Parathyroid adenoma (tissue), 2 donors: ENCODE measurements at regions not wholly inside any gene's neighbourhood (a gene's known extent, or its start where the extent isn't known, plus 50 kb on each side); places are given as distances from the start of the nearest gene placed in this dataset.

Experiments used
- H2AFZ ChIP-seq: fragments of 300-600 bp; sonication (generic); one replicate; pipeline ENCODE4 v1.7.0; 2017; ENCODE audit warnings: antibody characterized with exemption, mild to moderate bottlenecking
- H3K27ac ChIP-seq: fragments of 300-600 bp; sonication (generic); one replicate; pipeline ENCODE4 v1.7.0; 2017
- H3K27me3 ChIP-seq: fragments of 300-600 bp; sonication (generic); one replicate; pipeline ENCODE4 v1.7.0; 2017; ENCODE audit warnings: low read length; ENCODE audit not compliant: control insufficient read depth, insufficient read depth
- H3K36me3 ChIP-seq: fragments of 300-600 bp; sonication (generic); one replicate; pipeline ENCODE4 v1.7.0; 2017; ENCODE audit warnings: low read length; ENCODE audit not compliant: control insufficient read depth, insufficient read depth
- H3K4me1 ChIP-seq: fragments of 300-600 bp; sonication (generic); one replicate; pipeline ENCODE4 v1.7.0; 2017; ENCODE audit warnings: control low read depth
- H3K4me2 ChIP-seq: fragments of 300-600 bp; sonication (generic); one replicate; pipeline ENCODE4 v1.7.0; 2017; ENCODE audit warnings: low read length
- H3K4me3 ChIP-seq: fragments of 300-600 bp; sonication (generic); one replicate; pipeline ENCODE4 v1.7.0; 2017; ENCODE audit warnings: low read depth, low read length
- H3K79me2 ChIP-seq: fragments of 300-600 bp; sonication (generic); one replicate; pipeline ENCODE4 v1.7.0; 2017; ENCODE audit warnings: control low read depth
- H3K9ac ChIP-seq: fragments of 300-600 bp; sonication (generic); one replicate; pipeline ENCODE4 v1.7.0; 2017; ENCODE audit warnings: mild to moderate bottlenecking
- H3K9me3 ChIP-seq: fragments of 300-600 bp; sonication (generic); one replicate; pipeline ENCODE4 v1.7.0; 2017; ENCODE audit warnings: low read length; ENCODE audit not compliant: control insufficient read depth
- TF ChIP-seq, protein P1 (sequence below): fragments of 300-600 bp; sonication (generic); IDR thresholded peaks from one replicate; pipeline ENCODE4 v1.7.0; 2017; ENCODE audit warnings: antibody characterized with exemption, mild to moderate bottlenecking
- donor health status: primary hyperparathyroidism.

GRCh38 chr20:63145156-63145555 lies 70.8 kb downstream of the YTHDF1 start:
- no peak overlapping the region for H3K4me3 ChIP-seq
- TF ChIP-seq, protein P1, sequence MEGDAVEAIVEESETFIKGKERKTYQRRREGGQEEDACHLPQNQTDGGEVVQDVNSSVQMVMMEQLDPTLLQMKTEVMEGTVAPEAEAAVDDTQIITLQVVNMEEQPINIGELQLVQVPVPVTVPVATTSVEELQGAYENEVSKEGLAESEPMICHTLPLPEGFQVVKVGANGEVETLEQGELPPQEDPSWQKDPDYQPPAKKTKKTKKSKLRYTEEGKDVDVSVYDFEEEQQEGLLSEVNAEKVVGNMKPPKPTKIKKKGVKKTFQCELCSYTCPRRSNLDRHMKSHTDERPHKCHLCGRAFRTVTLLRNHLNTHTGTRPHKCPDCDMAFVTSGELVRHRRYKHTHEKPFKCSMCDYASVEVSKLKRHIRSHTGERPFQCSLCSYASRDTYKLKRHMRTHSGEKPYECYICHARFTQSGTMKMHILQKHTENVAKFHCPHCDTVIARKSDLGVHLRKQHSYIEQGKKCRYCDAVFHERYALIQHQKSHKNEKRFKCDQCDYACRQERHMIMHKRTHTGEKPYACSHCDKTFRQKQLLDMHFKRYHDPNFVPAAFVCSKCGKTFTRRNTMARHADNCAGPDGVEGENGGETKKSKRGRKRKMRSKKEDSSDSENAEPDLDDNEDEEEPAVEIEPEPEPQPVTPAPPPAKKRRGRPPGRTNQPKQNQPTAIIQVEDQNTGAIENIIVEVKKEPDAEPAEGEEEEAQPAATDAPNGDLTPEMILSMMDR = no peak
- no peaks in the 10 kb centered on the region for H3K4me1 ChIP-seq
- H3K27ac ChIP-seq = no peak overlapping the region
- no peaks in the 10 kb centered on the region for H3K9me3 ChIP-seq
- no peak overlapping the region for H3K9ac ChIP-seq
- H2AFZ ChIP-seq = no peak overlapping the region
- H3K79me2 ChIP-seq = no peaks in the 10 kb centered on the region
- H3K27me3 ChIP-seq = no peaks in the 10 kb centered on the region
- no peak overlapping the region for H3K4me2 ChIP-seq
- H3K36me3 ChIP-seq = no peaks in the 10 kb centered on the region

DNA sequence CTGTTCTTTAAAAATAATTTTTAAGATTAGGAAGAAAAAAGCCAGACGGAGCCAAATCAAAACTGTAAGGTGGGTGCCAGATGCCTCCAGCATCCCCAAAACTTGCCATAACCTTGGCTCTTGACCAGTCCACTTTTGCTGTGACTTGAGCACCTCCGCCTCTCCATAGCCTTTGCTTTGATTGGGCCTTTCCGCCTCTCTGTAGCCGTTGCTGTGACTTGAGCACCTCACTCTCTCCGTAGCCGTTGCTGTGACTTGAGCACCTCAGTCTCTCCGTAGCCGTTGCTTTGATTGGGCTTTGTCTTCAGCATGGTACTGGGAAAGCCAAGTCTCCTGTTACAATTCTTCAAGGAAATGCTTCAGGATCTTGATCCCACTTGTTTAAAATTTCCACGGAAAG lies 73.0 kb downstream of the YTHDF1 start:
- Histone ChIP-seq H3K27ac (no peak overlapping the region), H3K79me2 (no peaks in the 10 kb centered on the region), H3K9me3 (no peaks in the 10 kb centered on the region), H3K4me1 (no peaks in the 10 kb centered on the region), H3K36me3 (no peaks in the 10 kb centered on the region), H3K4me3 (no peak overlapping the region), H3K4me2 (no peak overlapping the region), H2AFZ (no peak overlapping the region), H3K9ac (no peak overlapping the region), H3K27me3 (no peaks in the 10 kb centered on the region)
- TF ChIP-seq, protein P1 = no peak

- Histone ChIP-seq H3K9me3 (no peaks in the 10 kb centered on the region), H2AFZ (no peak overlapping the region), H3K4me3 (no peak overlapping the region), H3K9ac (no peak overlapping the region), H3K27me3 (no peaks in the 10 kb centered on the region), H3K27ac (no peak overlapping the region), H3K4me2 (no peak overlapping the region), H3K4me1 (no peaks in the 10 kb centered on the region), H3K36me3 (no peaks in the 10 kb centered on the region), H3K79me2 (no peaks in the 10 kb centered on the region)
- TF ChIP-seq, protein P1 = no peak
Measured at GRCh38 chr20:63141531-63141930, 74.4 kb downstream of the YTHDF1 start.

DNA sequence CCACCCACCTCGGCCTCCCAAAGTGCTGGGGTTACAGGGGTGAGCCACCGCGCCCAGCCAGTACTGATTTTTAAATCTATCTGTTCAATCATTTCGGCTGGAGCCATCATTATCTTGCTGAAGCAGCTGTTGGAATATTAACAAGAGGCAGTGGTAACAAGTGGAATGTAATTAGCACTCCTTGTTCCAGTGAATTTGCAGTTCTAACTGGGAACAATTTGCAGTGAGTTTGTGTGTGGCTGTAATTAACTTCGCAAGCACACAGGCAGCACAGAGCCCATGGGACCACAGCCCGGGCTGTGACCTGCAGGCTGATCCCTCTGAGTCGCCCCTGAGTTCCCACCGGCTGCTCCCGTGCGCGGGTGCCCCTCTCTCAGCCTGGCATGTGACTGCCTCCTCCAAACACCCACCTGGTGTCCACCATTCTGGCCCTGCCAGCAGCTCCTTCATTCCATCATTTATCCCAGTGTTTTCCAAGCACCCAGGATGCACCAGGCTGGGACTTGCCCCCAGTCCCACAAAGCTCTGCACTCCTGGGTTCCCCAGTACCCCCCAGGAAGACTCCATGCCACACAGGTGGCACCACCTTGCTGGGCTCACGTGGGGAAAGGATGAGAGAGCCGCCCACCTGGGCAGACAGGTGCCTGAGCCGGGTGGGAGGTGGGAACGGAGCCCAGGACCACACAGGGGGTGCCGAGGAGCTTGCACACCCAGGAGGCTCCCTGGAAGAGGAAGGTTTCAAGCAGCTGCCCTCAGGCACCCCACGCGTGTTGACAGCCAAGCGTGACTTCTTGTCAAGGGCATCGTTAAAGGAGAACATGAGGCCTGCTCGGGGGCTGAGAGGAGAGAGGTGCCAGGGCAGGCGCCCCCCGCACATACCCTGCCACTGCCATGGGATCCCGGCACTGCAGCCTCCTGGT lies 75.2 kb downstream of the YTHDF1 start:
- Histone ChIP-seq H3K27me3 (no peaks in the 10 kb centered on the region), H3K36me3 (no peaks in the 10 kb centered on the region)
- TF ChIP-seq, protein P1 = no peak

GRCh38 chr20:63139837-63140236 lies 76.1 kb downstream of the YTHDF1 start:
- Histone ChIP-seq H3K9me3 (no peaks in the 10 kb centered on the region), H3K4me2 (no peak overlapping the region), H3K9ac (no peak overlapping the region), H3K27me3 (no peaks in the 10 kb centered on the region), H2AFZ (no peak overlapping the region), H3K4me3 (no peak overlapping the region), H3K4me1 (no peaks in the 10 kb centered on the region), H3K79me2 (no peaks in the 10 kb centered on the region), H3K36me3 (no peaks in the 10 kb centered on the region), H3K27ac (no peak overlapping the region)
- TF ChIP-seq, protein P1 = no peak

More for the DNA sequence above, 75.2 kb downstream of the YTHDF1 start:
- Histone ChIP-seq H3K9ac (no peak overlapping the region), H3K27ac (no peak overlapping the region), H3K4me2 (no peak overlapping the region), H3K4me3 (no peak overlapping the region), H3K9me3 (no peaks in the 10 kb centered on the region), H3K4me1 (no peaks in the 10 kb centered on the region), H2AFZ (no peak overlapping the region), H3K79me2 (no peaks in the 10 kb centered on the region)
